ENCODE measurements at regions not wholly inside any gene's neighbourhood (a gene's known extent, or its start where the extent isn't known, plus 50 kb on each side); places are given as distances from the start of the nearest gene placed in this dataset.

GRCh38 chr4:13089659-13089998, 394.5 kb downstream of the RAB28 start:
- Histone ChIP-seq H2AFZ (ENCODE audit: control insufficient read depth, low read length) (no peak overlapping the region), H3K4me2 (ENCODE audit: control insufficient read depth, extremely low read depth, insufficient read depth, low read depth, low read length) (no peak overlapping the region), H3K9me3 (ENCODE audit: control insufficient read depth, low read depth, low read length) (no peaks in the 10 kb centered on the region), H3K4me3 (ENCODE audit: control insufficient read depth in 2 of 3, extremely low read depth in 1 of 3, insufficient read depth in 2 of 3, low read depth in 1 of 3, low read length in 3 of 3) (no peak overlapping the region), H3K79me2 (ENCODE audit: control insufficient read depth, insufficient read depth, low read length) (no peaks in the 10 kb centered on the region), H3K27ac (ENCODE audit: control insufficient read depth, insufficient read depth, low read length) (no peak overlapping the region), H3K4me1 (ENCODE audit: control insufficient read depth, extremely low read depth, insufficient read depth, low read length) (no peaks in the 10 kb centered on the region), H3K9ac (ENCODE audit: control insufficient read depth, extremely low read depth, insufficient read depth, low read length) (no peak overlapping the region), H3K27me3 (ENCODE audit: control insufficient read depth, extremely low read depth, insufficient read depth, low read length) (no peaks in the 10 kb centered on the region), H3K36me3 (ENCODE audit: control insufficient read depth in 2 of 2, extremely low read depth in 1 of 2, insufficient read depth in 2 of 2, low read length in 2 of 2) (no peaks in the 10 kb centered on the region), H4K20me1 (ENCODE audit: control insufficient read depth, extremely low read depth, insufficient read depth, low read length) (no peaks in the 10 kb centered on the region), H3K9me1 (ENCODE audit: control insufficient read depth, extremely low read depth, insufficient read depth, low read length) (no peaks in the 10 kb centered on the region)
- TF ChIP-seq EZH2 (IDR thresholded peaks at IDR 0.05; ENCODE audit: low read length) (no peak), CTCF (optimal IDR thresholded peaks at IDR 0.05 in 1 of 3, IDR thresholded peaks at IDR 0.05 in 1 of 3, conservative IDR thresholded peaks at IDR 0.05 in 1 of 3; ENCODE audit: extremely low read depth in 1 of 3, insufficient read depth in 2 of 3, low read length in 3 of 3) (no peak)
- DNase-seq (ENCODE audit: low read depth, low spot score) (no peak), FAIRE-seq (no peak)
- dilution Hi-C loops (cut with MboI; ENCODE audit: extremely low pct_ligation_motif_present, low sequenced_read_pairs): no loop called here

GRCh38 chr4:13088726-13089658, 395.1 kb downstream of the RAB28 start:
- dilution Hi-C loops (cut with MboI; ENCODE audit: extremely low pct_ligation_motif_present, low sequenced_read_pairs): no loop called here

More at GRCh38 chr4:13088726-13089658, 395.1 kb downstream of the RAB28 start:
- no peaks in the 10 kb centered on the region for H4K20me1 ChIP-seq (ENCODE audit: control insufficient read depth, extremely low read depth, insufficient read depth, low read length)
- H3K9ac ChIP-seq (ENCODE audit: control insufficient read depth, extremely low read depth, insufficient read depth, low read length): no peak overlapping the region
- H3K4me1 ChIP-seq (ENCODE audit: control insufficient read depth, extremely low read depth, insufficient read depth, low read length): no peaks in the 10 kb centered on the region
- no peak for DNase-seq (ENCODE audit: low read depth, low spot score)
- no peak overlapping the region for H3K27ac ChIP-seq (ENCODE audit: control insufficient read depth, insufficient read depth, low read length)
- H3K4me3 ChIP-seq (ENCODE audit: control insufficient read depth in 2 of 3, extremely low read depth in 1 of 3, insufficient read depth in 2 of 3, low read depth in 1 of 3, low read length in 3 of 3): no peak overlapping the region
- H2AFZ ChIP-seq (ENCODE audit: control insufficient read depth, low read length): no peak overlapping the region
- no peaks in the 10 kb centered on the region for H3K36me3 ChIP-seq (ENCODE audit: control insufficient read depth in 2 of 2, extremely low read depth in 1 of 2, insufficient read depth in 2 of 2, low read length in 2 of 2)
- no peak for FAIRE-seq
- H3K9me1 ChIP-seq (ENCODE audit: control insufficient read depth, extremely low read depth, insufficient read depth, low read length): no peaks in the 10 kb centered on the region
- H3K79me2 ChIP-seq (ENCODE audit: control insufficient read depth, insufficient read depth, low read length): no peaks in the 10 kb centered on the region
- no peak overlapping the region for H3K4me2 ChIP-seq (ENCODE audit: control insufficient read depth, extremely low read depth, insufficient read depth, low read depth, low read length)
- H3K9me3 ChIP-seq (ENCODE audit: control insufficient read depth, low read depth, low read length): no peaks in the 10 kb centered on the region
- H3K27me3 ChIP-seq (ENCODE audit: control insufficient read depth, extremely low read depth, insufficient read depth, low read length): no peaks in the 10 kb centered on the region
- TF ChIP-seq EZH2 (IDR thresholded peaks at IDR 0.05; ENCODE audit: low read length) (no peak), CTCF (optimal IDR thresholded peaks at IDR 0.05 in 1 of 3, IDR thresholded peaks at IDR 0.05 in 1 of 3, conservative IDR thresholded peaks at IDR 0.05 in 1 of 3; ENCODE audit: extremely low read depth in 1 of 3, insufficient read depth in 2 of 3, low read length in 3 of 3) (no peak)

Measured in keratinocyte (primary cell).